ENCODE measurements at regions not wholly inside any gene's neighbourhood (a gene's known extent, or its start where the extent isn't known, plus 50 kb on each side); places are given as distances from the start of the nearest gene placed in this dataset.
"Not testable (repeated sequence)": the region's sequence is repeated elsewhere in the genome, so short reads cannot be mapped to it uniquely, and the experiment has no call there.

DNA sequence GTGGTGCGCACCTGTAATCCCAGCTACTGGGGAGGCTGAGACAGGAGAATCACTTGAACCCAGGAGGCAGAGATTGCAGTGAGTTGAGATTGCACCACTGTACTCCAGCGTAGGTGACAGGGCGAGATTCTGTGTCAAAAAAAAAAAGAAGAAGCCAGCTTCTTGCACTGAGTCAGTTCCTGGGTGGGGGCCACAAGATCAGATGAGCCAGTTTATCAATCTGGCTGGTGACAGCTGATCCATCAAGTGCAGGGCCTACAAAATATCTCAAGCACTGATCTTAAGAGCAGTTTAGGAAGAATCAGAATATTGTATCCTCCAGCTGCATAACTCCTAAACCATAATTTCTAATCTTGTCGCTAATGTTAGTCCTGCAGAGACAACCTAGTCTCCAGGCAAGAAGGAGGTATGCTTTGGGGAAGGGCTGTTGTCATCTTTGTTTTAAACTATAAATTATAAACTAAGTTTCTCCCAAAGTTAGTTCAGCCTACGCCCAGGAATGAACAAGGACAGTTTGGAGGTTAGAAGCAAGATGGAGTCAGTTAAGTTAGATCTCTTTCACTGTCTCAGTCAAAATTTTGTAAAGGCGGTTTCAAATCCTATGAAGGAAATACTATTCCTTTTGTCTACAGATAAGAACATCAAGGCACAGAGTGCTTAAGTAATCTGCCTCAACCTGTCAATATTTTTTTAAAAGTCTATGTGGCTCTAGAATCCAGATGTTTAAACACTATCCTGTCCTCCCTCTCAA lies 139.0 kb upstream of the NUDT4 start:
- TF ChIP-seq CEBPB (IDR thresholded peaks at IDR 0.05; ENCODE audit: low read depth, low read length); MXI1 (IDR thresholded peaks at IDR 0.05; ENCODE audit: borderline replicate concordance, low read depth, low read length); USF2 (IDR thresholded peaks at IDR 0.05; ENCODE audit: low read depth, low read length); POLR2A (IDR thresholded peaks at IDR 0.05; ENCODE audit: low read depth, low read length); SMC3 (IDR thresholded peaks at IDR 0.05; ENCODE audit: low read depth, low read length); RAD21 (IDR thresholded peaks at IDR 0.05; ENCODE audit: low read length); RCOR1 (IDR thresholded peaks at IDR 0.05; ENCODE audit: insufficient replicate concordance, low read length): not testable (repeated sequence)
- TF ChIP-seq, protein P1, sequence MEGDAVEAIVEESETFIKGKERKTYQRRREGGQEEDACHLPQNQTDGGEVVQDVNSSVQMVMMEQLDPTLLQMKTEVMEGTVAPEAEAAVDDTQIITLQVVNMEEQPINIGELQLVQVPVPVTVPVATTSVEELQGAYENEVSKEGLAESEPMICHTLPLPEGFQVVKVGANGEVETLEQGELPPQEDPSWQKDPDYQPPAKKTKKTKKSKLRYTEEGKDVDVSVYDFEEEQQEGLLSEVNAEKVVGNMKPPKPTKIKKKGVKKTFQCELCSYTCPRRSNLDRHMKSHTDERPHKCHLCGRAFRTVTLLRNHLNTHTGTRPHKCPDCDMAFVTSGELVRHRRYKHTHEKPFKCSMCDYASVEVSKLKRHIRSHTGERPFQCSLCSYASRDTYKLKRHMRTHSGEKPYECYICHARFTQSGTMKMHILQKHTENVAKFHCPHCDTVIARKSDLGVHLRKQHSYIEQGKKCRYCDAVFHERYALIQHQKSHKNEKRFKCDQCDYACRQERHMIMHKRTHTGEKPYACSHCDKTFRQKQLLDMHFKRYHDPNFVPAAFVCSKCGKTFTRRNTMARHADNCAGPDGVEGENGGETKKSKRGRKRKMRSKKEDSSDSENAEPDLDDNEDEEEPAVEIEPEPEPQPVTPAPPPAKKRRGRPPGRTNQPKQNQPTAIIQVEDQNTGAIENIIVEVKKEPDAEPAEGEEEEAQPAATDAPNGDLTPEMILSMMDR (conservative IDR thresholded peaks at IDR 0.05; ENCODE audit: low read depth, low read length), result not testable (repeated sequence)

Data from IMR-90 (cell line).